HG03575 (cell line): ENCODE measurements at regions not wholly inside any gene's neighbourhood (a gene's known extent, or its start where the extent isn't known, plus 50 kb on each side); places are given as distances from the start of the nearest gene placed in this dataset.
"Not testable (repeated sequence)": the region's sequence is repeated elsewhere in the genome, so short reads cannot be mapped to it uniquely, and the experiment has no call there.

Experiments
- ATAC-seq: cut with Tn5 transposase; IDR thresholded peaks from one replicate; pipeline ENCODE4 v1.9.1; 2021; ENCODE audit not compliant: unreplicated experiment, insufficient number of reproducible peaks, low FRiP score; ENCODE audit errors: extremely low read depth

DNA sequence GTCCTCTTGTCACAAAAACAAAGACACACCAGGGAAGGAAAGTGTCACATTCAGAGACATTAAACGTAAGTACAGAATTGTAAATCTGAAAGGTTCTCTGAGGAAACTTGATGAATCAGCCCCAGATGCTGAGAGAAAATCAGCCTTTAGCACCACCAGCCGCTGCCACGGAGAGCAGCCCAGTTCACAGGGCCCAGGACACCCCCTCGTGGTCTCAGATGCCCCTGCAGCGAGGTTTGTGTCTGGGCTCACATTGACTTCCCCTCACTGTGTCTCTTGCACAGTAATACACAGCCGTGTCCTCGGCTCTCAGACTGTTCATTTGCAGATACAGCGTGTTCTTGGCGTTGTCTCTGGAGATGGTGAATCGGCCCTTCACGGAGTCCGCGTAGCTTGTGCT, 1283.8 kb downstream of the TMEM121 start:
- not testable (repeated sequence) for ATAC-seq

DNA sequence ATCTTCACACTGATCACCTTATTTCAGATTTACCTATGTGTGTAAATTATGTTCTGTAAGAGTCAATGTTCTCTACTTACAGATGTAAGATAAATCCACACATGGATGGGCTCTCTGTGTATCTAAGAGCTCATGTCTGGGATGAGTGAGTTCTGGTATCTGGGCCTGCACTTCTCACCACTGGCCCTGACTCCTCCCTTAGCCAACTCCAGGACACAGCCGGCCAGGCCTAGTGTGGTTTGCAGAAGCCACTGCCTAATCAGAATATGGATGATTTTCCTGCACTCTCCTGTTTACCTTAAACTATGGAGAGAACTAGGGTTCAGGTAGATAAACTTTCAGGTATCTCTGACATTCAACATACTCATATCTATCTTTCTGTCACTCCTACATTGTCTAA, 1284.8 kb downstream of the TMEM121 start:
- ATAC-seq: no peak

DNA sequence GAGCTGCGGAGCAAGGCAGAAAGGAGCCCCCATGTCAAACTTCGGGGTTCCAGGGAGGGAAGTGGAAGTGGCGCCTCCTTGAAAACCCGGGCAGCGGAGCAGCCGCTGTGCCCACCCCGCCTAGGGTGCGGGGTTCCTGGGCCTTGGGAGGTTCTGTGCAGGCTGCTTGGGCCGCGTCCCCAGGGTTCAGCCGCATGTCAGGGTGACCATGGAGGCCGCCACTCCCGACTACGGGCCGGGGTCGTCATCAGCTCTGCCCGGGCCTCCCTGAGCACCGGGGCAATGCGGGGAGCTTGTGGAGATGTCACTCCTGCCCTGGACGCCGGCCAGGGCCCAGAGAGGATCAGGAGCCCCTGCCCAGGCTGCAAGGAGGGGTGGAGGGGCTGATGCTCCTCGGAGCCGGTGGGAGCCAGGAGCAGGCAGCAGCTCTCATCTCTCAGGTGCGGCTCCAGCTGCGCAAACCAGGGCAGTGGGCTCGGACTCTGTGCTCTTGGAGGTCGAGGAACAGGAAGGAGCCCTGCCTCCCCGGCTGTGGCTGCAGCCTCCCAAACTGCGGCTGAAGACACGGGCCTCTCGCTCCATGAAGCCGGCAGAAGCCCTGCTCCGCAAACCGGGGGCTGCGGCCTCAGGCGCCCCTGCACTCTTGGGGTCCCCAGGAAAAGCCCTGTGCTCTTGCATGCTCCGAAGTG, 1286.5 kb downstream of the TMEM121 start:
- ATAC-seq: no peak

DNA sequence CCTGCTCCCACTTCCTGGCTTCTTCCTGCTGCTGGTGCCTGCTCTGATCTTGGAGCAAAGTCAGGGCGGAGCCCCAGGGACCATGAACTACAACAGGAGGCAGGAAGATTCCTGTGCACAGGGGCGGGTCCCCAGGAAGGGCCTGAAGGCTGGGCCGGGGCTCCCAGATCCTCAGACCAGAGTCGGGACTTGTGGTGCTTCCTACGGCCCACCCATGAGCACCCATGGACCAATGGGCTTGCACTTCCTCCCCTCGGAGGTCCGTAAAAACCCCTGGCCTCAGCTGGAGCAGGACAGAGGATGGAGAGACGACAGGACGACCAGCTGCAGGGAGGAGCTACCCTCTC, 1287.1 kb downstream of the TMEM121 start:
- ATAC-seq: no peak

DNA sequence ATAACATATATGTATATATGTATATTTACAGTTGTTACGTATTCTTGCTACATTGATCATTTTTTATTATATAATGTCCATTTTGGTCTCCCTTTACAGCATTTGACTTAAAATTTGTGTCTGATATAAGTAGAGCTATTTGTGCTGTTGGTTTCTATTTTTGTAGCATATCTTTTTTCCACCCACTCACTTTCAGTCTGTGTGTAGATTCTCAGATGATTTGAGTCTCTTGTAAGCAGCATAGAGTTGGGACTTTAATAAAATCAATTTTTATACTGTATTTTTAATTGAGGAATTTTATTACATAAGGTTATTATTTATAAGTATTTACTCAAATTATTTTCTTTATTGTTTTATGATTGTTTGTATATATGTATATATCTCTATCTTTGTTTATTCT, 1293.7 kb downstream of the TMEM121 start:
- ATAC-seq: no peak

DNA sequence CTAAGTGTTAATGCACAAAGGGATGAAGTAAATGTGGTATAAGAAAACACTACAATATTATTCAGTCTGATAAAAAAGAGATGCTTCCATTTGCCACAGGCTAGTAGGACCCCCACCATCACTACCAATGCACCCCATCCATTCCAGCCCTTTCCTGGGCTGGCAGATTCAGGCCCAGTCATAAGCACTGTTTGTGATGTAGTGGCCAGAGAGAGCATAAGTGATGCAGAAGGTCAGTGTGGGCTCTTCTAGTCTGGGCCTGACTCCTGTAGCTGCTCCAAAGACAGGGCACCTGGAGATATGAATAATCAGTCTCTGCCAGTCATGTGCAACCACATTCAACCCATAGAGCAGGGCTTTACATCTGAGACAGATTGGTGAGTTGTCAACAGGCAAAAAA, 1294.7 kb downstream of the TMEM121 start:
- no peak for ATAC-seq

DNA sequence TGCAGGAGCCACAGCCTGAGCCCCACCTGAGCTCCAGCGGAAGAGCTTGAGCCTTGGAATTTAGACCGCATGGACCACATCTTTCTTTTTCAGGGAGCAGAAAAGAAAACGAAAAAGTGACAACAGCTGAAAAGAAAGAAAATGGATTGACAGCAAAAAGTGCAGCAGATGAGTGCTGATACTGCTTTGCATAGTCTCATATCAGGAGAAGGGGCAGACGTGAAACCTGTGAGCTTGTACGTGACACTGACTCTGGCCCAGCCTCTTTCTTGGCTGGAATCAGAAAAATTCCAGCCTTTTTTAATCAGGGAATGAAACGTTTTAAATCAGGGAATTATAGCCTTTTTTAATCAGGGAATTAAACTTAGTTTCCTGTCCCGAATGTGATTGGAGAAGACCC, 1296.5 kb downstream of the TMEM121 start:
- no peak for ATAC-seq

DNA sequence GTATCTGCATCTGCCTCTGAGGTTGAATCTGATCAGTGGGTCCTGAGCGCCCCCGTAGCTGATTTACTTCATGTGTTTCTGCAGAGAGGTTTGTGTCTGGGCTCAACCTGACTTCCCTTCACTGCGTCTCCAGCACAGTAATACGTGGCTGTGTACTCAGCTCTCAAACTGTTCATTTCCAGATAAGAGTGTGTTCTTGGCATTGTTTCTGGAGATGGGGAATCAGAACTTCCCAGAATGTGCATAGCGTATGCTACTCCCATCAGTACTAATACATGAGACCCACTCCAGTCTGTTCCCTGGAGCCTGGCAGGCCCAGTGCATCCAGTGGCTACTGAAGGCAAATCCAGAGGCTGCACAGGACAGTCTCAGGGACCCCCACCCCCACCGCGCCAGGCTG, 1297.2 kb downstream of the TMEM121 start:
- ATAC-seq: no peak

DNA sequence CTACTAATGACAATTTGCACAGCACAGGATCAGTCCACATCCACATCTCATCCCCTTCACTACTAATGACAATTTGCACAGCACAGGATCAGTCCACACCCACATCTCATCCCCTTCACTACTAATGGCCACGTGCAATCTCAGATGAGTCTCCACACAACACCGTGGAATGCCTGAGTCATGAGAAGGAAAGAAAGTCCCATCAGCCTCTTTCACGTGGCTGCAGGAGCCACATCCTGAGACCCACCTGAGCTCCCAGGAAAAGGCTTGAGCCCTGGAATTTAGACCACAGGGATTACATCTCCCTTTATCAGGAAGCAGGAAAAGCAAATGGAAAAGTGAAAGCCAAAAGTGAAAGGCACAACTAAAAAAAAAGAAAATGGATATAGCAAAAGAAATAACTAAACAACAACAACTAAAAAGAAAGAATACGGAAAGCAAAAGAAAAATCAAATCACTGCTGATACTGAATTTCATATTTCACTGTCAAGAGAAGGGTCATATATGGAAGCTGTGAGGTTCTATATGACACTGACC, 1300.5 kb downstream of the TMEM121 start:
- ATAC-seq: no peak

DNA sequence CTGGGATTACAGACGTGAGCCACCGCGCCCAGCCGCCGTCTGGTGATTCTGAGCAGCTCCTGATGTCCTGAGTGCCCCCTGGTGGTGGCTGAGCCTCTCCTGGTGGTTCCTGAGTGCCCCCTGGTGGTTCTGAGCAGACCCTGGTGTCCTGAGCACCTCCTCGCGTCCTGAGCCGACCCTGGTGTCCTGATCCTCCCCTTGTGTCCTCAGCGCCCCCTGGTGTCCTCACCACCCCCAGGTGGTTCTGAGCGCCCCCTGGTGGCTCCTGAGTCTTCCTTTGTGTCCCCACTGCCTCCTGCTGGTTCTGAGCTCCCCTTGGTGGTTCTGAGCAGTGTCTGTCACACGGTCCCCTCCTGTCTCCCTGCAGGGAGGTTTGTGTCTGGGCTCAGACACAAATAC, 1304.9 kb downstream of the TMEM121 start:
- no peak for ATAC-seq

DNA sequence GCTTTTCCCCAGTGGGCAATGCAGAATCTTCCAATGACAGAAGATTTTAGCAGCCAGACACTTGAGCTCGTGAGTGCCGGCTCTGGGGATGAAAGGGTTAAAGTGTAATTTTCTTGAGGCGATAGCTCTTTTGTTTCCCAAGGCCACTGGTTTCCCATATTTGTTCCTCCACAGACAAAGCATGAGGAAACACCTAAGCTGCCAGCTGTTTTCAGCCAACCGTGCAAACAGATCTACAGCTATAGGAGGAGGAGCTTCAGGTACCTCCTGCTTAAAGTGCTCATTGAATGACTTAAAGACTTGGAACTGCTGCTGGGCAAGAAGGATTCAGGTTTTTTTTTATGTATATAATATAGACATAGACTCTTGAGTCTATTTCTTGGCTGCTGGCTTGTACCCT, 1311.5 kb downstream of the TMEM121 start:
- no peak for ATAC-seq

DNA sequence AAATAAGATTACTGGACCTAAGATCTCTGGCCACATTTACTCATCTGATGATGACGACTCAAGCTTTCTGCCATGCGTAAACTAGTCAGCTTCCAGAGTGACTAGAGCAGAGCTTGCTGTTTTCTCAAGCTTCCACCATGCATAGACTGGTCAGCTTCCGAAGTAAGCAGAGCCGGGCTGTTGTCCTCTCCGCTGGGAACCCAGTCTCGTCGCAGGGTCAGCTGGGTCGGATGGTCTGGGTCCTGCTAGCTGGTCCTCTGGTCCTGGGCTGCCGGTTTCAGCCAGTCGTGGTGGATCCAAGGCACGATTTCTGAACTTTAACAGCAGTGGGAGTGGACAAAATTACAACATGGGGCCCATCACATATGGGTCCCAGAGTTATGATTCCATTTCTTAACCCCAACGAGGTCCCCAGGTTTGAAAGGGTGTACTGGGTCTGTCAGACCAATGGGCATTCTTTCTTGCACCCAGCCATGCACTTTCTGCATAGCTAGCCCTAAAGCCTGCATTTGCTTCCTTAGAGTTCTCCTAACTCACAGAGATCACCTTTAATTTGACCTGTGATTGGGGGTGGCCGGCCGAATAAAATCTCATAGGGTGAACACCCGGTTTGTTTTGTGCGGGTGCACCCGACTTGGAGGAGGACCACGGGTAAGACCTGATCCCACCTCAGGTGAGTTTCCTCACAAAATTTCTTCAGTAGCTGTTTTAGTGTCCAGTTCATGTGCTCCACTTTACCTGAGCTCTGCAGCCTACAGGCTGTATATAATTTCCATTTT, 1312.8 kb downstream of the TMEM121 start:
- ATAC-seq: no peak

DNA sequence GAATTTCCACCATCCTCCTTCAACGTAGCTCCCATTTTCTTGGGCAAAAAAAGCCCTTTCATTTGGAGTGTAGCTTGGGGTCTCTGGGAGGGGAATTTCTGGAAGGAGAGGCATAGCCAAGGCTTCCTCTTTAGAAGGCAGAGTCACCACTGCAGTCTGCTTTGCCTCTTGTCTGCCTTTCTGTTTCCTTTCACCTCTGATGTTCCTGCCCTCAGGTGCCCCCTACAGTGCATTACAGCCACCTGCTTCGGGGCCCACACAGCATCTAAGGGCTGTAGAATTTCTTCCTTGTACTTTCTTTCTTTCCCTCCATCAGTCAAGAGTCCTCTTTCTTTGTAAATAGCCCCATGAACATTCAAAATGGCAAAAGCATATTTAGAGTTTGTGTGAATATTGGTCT, 1313.9 kb downstream of the TMEM121 start:
- no peak for ATAC-seq

DNA sequence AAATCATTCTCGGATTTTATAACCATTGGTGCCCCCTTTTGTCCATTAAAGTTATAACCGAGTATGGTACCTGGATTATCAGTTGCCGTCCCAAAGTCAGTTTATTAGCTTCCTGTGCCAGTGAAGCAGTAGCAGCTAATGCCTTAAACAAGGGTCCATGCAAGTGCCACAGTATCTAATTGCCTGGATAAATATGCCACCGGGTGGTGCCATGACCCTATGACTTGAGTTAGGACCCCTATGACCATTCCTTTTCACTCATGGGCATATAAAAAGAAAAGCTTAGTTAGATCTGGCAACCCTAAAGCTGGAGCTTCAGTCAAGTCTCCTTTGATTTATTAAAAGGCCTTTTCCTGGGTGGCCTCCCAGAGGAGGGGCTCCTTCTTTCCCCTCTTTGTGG, 1314.6 kb downstream of the TMEM121 start:
- ATAC-seq: no peak

DNA sequence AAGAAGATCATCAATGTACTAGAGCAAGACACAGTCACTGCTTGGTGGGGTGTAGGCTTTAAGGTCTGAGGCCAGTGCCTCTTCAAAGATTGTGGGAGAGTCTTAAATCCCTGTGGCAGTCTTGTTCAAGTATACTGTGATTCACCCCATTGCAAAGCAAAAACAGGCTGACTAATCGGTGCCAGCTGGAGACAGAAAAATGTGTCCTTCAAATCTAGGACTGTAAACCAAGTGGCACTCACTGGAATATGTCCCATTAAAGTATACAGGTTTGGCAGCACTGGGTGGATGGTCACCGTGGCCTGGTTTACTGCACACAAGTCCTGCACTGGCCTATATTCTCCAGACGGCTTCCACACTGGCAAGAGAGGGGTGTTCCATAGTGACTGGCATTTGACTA, 1315.3 kb downstream of the TMEM121 start:
- ATAC-seq: no peak

DNA sequence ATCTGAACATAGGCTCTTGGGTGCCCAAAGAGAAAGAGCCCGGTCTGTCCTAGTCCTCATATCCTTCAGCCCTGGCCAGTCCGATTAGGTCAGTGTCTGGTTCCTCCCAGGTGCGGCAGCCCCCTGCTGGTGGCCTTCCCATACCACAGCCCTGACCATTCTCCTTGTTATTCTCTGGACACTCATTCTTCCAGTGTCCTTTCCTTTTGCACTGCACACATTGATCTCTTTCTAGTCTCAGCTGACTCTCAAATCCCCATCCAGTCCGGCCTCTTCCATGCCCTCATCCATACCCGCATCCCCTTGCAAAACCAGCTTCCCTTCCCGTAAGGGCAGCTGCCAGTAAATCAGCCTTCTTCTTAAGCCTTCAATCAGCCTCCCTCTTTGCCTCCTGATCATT, 1316.3 kb downstream of the TMEM121 start:
- no peak for ATAC-seq

DNA sequence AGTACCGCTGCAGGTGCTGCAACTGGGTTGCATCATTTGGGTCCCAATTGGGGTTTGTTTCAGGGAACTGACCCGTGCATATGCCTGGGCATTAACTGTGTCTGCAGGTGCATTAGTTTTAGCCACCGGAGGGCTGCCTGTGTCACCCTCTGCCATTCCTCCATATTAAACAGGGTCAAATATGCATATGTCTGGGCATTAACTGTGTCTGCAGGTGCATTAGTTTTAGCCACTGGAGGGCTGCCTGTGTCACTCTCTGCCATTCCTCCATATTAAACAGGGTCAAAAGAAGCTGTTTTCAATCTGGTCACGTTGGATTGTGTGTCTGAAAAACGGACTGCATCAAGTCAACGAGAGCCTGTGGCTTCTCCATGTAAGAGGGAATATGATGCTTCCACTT, 1317.0 kb downstream of the TMEM121 start:
- ATAC-seq: no peak

DNA sequence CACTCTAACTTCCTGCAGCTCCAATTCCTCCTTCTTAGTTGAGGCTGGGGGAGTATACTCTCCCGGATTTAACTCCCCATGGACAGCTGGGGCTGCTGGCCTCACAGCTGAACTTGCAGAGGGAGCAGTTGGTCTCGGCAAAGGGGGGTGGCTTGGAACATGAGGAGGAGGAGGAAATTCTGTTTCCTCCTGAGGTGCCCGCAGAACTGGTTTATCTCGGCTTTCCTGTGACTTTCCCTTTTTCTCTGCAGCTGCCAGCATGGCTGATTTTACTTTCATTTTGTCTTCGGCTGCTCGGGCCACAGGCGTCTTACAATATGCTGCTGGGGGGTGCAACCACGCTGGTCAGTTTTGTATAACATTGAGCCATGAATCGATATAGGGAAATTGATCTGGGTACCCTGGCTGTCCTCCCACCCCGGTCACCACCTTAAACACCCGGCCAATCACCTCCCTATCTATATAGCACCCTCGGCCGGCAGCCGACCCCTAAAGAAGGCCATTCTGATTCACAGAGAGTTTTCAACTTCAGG, 1317.6 kb downstream of the TMEM121 start:
- no peak for ATAC-seq

DNA sequence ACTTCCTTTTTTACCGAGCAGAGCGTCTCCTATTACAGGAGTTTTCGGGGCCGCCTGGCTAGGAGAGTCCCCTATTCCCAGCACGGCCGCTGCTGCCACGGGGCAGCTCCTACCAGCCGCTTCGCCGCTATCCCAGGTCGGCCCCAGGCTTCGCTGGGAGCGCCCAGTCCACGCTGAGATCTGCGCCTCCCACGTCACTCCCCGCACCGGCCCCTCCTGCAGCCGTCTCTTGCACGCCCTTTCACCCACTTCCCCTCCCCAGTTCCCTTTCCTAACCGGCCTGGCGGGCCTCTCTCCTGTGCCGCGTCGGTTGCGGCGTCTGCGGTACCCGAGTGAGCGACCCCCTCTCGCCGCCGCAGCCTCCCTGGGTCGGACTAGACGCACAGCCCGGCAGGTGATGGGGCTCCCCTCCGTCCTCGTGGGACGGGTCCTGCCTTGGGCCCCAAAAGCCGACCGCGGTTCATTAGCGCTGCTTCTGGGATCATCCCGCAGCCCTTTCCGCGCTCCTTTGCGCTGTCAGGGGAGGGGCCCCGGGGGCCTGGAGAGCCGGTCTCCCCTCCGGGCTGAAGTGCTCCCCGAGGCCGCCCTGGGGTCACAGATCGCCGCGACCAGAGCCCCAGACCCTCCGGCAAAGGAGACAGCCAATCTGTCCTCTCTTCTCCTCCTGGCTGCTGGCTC, 1318.4 kb downstream of the TMEM121 start:
- no peak for ATAC-seq
